ENCODE measurements at regions not wholly inside any gene's neighbourhood (a gene's known extent, or its start where the extent isn't known, plus 50 kb on each side); places are given as distances from the start of the nearest gene placed in this dataset.

DNA sequence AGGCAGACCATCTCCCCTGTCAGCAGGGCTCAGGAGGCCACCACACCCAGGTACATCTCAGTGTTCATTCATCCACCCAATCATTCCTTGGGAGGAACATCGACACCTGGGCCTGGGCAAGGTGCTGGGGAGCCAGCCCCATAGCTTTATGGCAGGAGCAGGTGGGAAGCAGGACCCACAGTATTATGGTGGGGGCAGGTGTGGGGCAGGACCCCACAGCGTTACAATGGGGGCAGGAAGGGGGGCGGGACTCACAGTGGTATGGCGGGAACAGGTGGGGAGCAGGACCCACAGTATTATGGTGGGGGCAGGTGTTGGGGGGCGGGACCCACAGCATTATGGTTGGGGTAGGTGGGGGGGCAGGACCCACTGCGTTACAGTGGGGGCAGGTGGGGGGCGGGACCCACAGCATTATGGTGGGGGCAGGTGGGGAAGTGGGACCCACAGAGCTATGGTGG lies 128.9 kb upstream of the HS6ST1 start:
- peaks cover 0 to 11% (median 9%) of the 10 kb centered on the region in 5 donors for H3K27me3 Mint-ChIP-seq
- Histone ChIP-seq H3K4me1 (ENCODE audit: control insufficient read depth in 2 of 2, insufficient read depth in 2 of 2, low read length in 2 of 2) (no peaks in the 10 kb centered on the region), H3K4me3 (ENCODE audit: low read length) (no peak overlapping the region), H3K36me3 (ENCODE audit: control insufficient read depth in 2 of 3, insufficient read depth in 3 of 3, low read length in 3 of 3) (no peaks in the 10 kb centered on the region), H3K9me3 (ENCODE audit: control insufficient read depth in 2 of 3, low read length in 3 of 3) (no peaks in the 10 kb centered on the region), H3K27ac (ENCODE audit: low read depth, low read length) (no peak overlapping the region), H3K27me3 (ENCODE audit: control insufficient read depth in 2 of 2, insufficient read depth in 2 of 2, low read length in 2 of 2) (no peaks in the 10 kb centered on the region)
- H3K27ac Mint-ChIP-seq: no peak overlapping the region
- ATAC-seq (no peak), DNase-seq (no peak)
- no peak overlapping the region for H3K4me3 Mint-ChIP-seq
- CTCF ChIA-PET: no interaction called here
- H3K4me1 Mint-ChIP-seq: peaks cover 0 to 6% (median 0%) of the 10 kb centered on the region in 7 donors
- H3K9me3 Mint-ChIP-seq: no peaks in the 10 kb centered on the region
- intact Hi-C loops (cut with micrococcal nuclease): no loop called here
- POLR2A ChIA-PET: no interaction called here
- H3K36me3 Mint-ChIP-seq: no peaks in the 10 kb centered on the region

GRCh38 chr2:128448331-128449225 lies 129.9 kb upstream of the HS6ST1 start:
- H3K27ac Mint-ChIP-seq: no peak overlapping the region
- CTCF ChIA-PET: no interaction called here
- no peaks in the 10 kb centered on the region for H3K36me3 ChIP-seq (ENCODE audit: control insufficient read depth in 2 of 3, insufficient read depth in 3 of 3, low read length in 3 of 3)
- H3K9me3 ChIP-seq (ENCODE audit: control insufficient read depth in 2 of 3, low read length in 3 of 3): no peaks in the 10 kb centered on the region
- H3K9me3 Mint-ChIP-seq: no peaks in the 10 kb centered on the region
- DNase-seq (no peak), ATAC-seq (no peak)
- POLR2A ChIA-PET: no interaction called here
- no peak overlapping the region for H3K4me3 ChIP-seq (ENCODE audit: low read length)
- no peaks in the 10 kb centered on the region for H3K27me3 ChIP-seq (ENCODE audit: control insufficient read depth in 2 of 2, insufficient read depth in 2 of 2, low read length in 2 of 2)
- intact Hi-C loops (cut with micrococcal nuclease): no loop called here
- no peak overlapping the region for H3K27ac ChIP-seq (ENCODE audit: low read depth, low read length)
- H3K36me3 Mint-ChIP-seq: no peaks in the 10 kb centered on the region
- peaks cover 0 to 17% (median 13%) of the 10 kb centered on the region in 5 donors for H3K27me3 Mint-ChIP-seq
- H3K4me3 Mint-ChIP-seq: no peak overlapping the region
- H3K4me1 Mint-ChIP-seq: peaks cover 0 to 7% (median 0%) of the 10 kb centered on the region in 7 donors
- no peaks in the 10 kb centered on the region for H3K4me1 ChIP-seq (ENCODE audit: control insufficient read depth in 2 of 2, insufficient read depth in 2 of 2, low read length in 2 of 2)

- Histone ChIP-seq H3K4me1 (ENCODE audit: control insufficient read depth in 2 of 2, insufficient read depth in 2 of 2, low read length in 2 of 2) (no peaks in the 10 kb centered on the region), H3K27me3 (ENCODE audit: control insufficient read depth in 2 of 2, insufficient read depth in 2 of 2, low read length in 2 of 2) (no peaks in the 10 kb centered on the region), H3K4me3 (ENCODE audit: low read length) (no peak overlapping the region), H3K36me3 (ENCODE audit: control insufficient read depth in 2 of 3, insufficient read depth in 3 of 3, low read length in 3 of 3) (no peaks in the 10 kb centered on the region), H3K27ac (ENCODE audit: low read depth, low read length) (no peak overlapping the region), H3K9me3 (ENCODE audit: control insufficient read depth in 2 of 3, low read length in 3 of 3) (no peaks in the 10 kb centered on the region)
- Mint-ChIP-seq H3K36me3 (no peaks in the 10 kb centered on the region), H3K4me1 (peaks cover 0 to 6% (median 0%) of the 10 kb centered on the region in 7 donors), H3K4me3 (no peak overlapping the region), H3K27ac (no peak overlapping the region), H3K27me3 (peaks cover 0 to 21% (median 16%) of the 10 kb centered on the region in 5 donors), H3K9me3 (no peaks in the 10 kb centered on the region)
- DNase-seq (no peak), ATAC-seq (no peak)
- ChIA-PET CTCF (no interaction called here), POLR2A (no interaction called here)
- intact Hi-C loops (cut with micrococcal nuclease): no loop called here
Measured at GRCh38 chr2:128449226-128450061, 130.8 kb upstream of the HS6ST1 start.

DNA sequence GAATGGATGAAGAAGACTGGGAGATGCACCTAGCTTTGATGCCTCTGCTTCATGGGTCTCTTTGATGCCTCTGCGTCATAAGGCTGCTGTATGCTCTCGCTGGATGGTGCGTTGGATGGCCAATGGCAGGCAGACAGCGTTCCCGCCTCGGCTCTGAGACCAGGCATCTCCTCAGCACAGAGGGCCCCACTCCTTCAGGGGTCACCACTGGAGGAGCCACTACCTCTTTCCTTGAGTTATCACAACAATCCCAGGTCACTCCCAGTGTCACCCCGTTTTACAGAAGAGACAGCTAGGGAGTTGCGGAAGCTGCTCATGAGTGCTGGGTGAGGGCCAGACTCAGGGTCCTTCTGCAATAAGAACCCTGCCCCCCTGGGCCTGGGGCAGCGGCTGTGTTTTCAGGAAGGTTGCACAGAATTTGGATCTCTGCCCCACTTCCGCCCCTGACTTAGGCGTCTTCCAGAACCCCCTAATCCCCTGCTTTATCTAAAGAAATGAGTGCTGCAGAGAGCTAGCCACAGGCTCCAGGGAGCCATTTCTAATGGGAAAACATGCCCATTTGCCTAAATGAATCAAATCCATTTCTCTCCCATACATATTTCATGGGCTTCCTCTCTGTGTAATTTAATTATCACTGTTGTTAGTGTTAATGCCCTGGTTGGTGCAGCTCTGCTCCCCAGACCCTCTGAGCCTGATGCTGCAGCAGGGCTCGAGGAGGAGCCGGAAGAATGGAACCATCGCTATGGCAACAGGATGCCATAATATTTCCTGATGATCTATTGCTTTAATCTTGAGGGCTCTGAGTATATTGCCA lies 131.8 kb upstream of the HS6ST1 start:
- Histone ChIP-seq H3K27me3 (ENCODE audit: control insufficient read depth in 2 of 2, insufficient read depth in 2 of 2, low read length in 2 of 2) (no peaks in the 10 kb centered on the region), H3K4me3 (ENCODE audit: low read length) (no peak overlapping the region), H3K36me3 (ENCODE audit: control insufficient read depth in 2 of 3, insufficient read depth in 3 of 3, low read length in 3 of 3) (no peaks in the 10 kb centered on the region), H3K4me1 (ENCODE audit: control insufficient read depth in 2 of 2, insufficient read depth in 2 of 2, low read length in 2 of 2) (no peaks in the 10 kb centered on the region), H3K27ac (ENCODE audit: low read depth, low read length) (no peak overlapping the region), H3K9me3 (ENCODE audit: control insufficient read depth in 2 of 3, low read length in 3 of 3) (no peaks in the 10 kb centered on the region)
- ATAC-seq (no peak), DNase-seq (no peak)
- CTCF ChIA-PET: no interaction called here
- intact Hi-C loops (cut with micrococcal nuclease): no loop called here
- POLR2A ChIA-PET: no interaction called here
- H3K9me3 Mint-ChIP-seq: no peaks in the 10 kb centered on the region
- peaks cover 0 to 6% (median 0%) of the 10 kb centered on the region in 7 donors for H3K4me1 Mint-ChIP-seq
- no peak overlapping the region for H3K27ac Mint-ChIP-seq
- peaks cover 0 to 21% (median 16%) of the 10 kb centered on the region in 5 donors for H3K27me3 Mint-ChIP-seq
- H3K36me3 Mint-ChIP-seq: no peaks in the 10 kb centered on the region
- H3K4me3 Mint-ChIP-seq: no peak overlapping the region

DNA sequence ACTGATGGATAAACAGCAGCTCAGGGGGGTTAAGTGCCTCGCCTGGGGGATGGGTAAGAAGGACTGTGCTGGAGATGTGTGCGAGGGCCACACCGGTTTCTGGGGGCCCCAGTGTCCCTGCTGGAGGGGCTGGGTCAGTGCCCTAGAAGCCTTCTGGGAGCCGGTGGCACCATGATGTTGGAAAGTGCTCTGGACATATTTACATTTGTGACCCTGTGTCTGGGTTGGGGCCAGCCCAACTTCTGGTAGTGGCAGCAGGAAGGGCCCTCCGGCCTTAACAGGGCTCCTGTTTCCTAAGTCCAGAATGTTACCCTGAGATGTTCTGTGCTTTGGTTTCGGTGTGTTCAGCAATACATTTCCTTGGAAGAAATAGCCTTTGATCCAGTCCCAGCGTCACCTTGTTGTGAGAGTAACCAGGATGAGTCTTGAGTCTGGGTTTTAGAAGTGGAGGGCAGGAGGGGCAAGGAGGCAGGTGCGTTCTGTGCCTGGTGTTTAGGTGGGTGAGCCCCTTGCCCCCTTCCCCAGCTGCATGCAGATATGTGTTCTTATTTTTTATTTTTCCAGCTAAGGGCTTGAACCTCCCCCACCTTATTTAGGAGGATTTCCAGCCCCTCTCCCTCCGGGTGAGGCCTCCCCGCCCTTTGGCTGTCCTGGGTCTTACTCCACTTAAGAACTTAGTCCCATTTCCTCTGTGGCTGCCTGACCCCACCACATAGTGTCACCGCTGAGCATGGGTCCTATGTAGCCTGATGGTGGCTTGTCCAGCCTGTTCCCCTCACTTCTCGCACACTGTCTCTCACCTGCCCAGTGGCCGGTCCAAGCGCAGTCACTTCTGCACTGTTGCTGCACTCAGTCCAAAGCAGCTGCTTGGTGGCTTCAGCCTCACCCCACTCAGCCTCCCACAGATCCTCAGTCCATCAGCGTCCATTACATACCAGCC lies 132.7 kb upstream of the HS6ST1 start:
- no peak for ATAC-seq
- CTCF ChIA-PET: no interaction called here
- H3K36me3 ChIP-seq (ENCODE audit: control insufficient read depth in 2 of 3, insufficient read depth in 3 of 3, low read length in 3 of 3): no peaks in the 10 kb centered on the region
- H3K4me1 Mint-ChIP-seq: peaks cover 0 to 6% (median 0%) of the 10 kb centered on the region in 7 donors
- no peaks in the 10 kb centered on the region for H3K4me1 ChIP-seq (ENCODE audit: control insufficient read depth in 2 of 2, insufficient read depth in 2 of 2, low read length in 2 of 2)
- no peaks in the 10 kb centered on the region for H3K27me3 ChIP-seq (ENCODE audit: control insufficient read depth in 2 of 2, insufficient read depth in 2 of 2, low read length in 2 of 2)
- no peak overlapping the region for H3K27ac Mint-ChIP-seq
- H3K27me3 Mint-ChIP-seq: peaks cover 0 to 21% (median 16%) of the 10 kb centered on the region in 5 donors
- H3K9me3 ChIP-seq (ENCODE audit: control insufficient read depth in 2 of 3, low read length in 3 of 3): no peaks in the 10 kb centered on the region
- peak in 1 of 9 donors; percentile 2 for DNase-seq
- no peak overlapping the region for H3K27ac ChIP-seq (ENCODE audit: low read depth, low read length)
- no peaks in the 10 kb centered on the region for H3K36me3 Mint-ChIP-seq
- intact Hi-C loops (cut with micrococcal nuclease): no loop called here
- H3K9me3 Mint-ChIP-seq: peaks cover 0 to 2% (median 0%) of the 10 kb centered on the region in 11 donors
- no peak overlapping the region for H3K4me3 Mint-ChIP-seq
- POLR2A ChIA-PET: no interaction called here
- no peak overlapping the region for H3K4me3 ChIP-seq (ENCODE audit: low read length)

GRCh38 chr2:128452024-128452411 lies 133.3 kb upstream of the HS6ST1 start:
- Histone ChIP-seq H3K27me3 (ENCODE audit: control insufficient read depth in 2 of 2, insufficient read depth in 2 of 2, low read length in 2 of 2) (no peaks in the 10 kb centered on the region), H3K27ac (ENCODE audit: low read depth, low read length) (no peak overlapping the region), H3K4me1 (ENCODE audit: control insufficient read depth in 2 of 2, insufficient read depth in 2 of 2, low read length in 2 of 2) (no peaks in the 10 kb centered on the region), H3K36me3 (ENCODE audit: control insufficient read depth in 2 of 3, insufficient read depth in 3 of 3, low read length in 3 of 3) (no peaks in the 10 kb centered on the region), H3K9me3 (ENCODE audit: control insufficient read depth in 2 of 3, low read length in 3 of 3) (no peaks in the 10 kb centered on the region), H3K4me3 (ENCODE audit: low read length) (no peak overlapping the region)
- H3K4me1 Mint-ChIP-seq: peaks cover 0 to 6% (median 0%) of the 10 kb centered on the region in 7 donors
- no peak for ATAC-seq
- H3K27me3 Mint-ChIP-seq: peaks cover 0 to 21% (median 19%) of the 10 kb centered on the region in 5 donors
- no peak overlapping the region for H3K27ac Mint-ChIP-seq
- H3K36me3 Mint-ChIP-seq: no peaks in the 10 kb centered on the region
- DNase-seq: no peak
- H3K4me3 Mint-ChIP-seq: no peak overlapping the region
- intact Hi-C loops (cut with micrococcal nuclease): no loop called here
- peaks cover 0 to 2% (median 0%) of the 10 kb centered on the region in 11 donors for H3K9me3 Mint-ChIP-seq
- CTCF ChIA-PET: no interaction called here
- POLR2A ChIA-PET: no interaction called here

Data from naive thymus-derived CD4-positive, alpha-beta T cell (primary cell).